Common myeloid progenitor, CD34-positive (primary cell): ENCODE measurements at regions not wholly inside any gene's neighbourhood (a gene's known extent, or its start where the extent isn't known, plus 50 kb on each side); places are given as distances from the start of the nearest gene placed in this dataset.

ENCODE experiments used
- CTCF ChIA-PET: fragments of 350-600 bp; sonication (Branson Sonifier 250); formaldehyde crosslinking; loops from one replicate; lab custom pipeline; 2021; ENCODE audit warnings: antibody characterized with exemption; lab: Charles Lee
- POLR2A ChIA-PET: fragments of 350-600 bp; sonication (Branson Sonifier 250); formaldehyde crosslinking; loops from one replicate; lab custom pipeline; 2021; ENCODE audit warnings: antibody characterized with exemption; lab: Charles Lee
- DNase-seq, 3 donors: peaks; one replicate each; pipeline versions ENCODE4 v3.0.0 to v3.0.0-alpha.2; 2013
- H3K27ac ChIP-seq, 2 experiments: 1 replicate in 1 of 2; 2 replicates in 1 of 2; pipeline ENCODE4 v1.7.0; 2013; ENCODE audit warnings: inconsistent platforms in 2 of 2, low read length in 2 of 2, mild to moderate bottlenecking in 2 of 2, low read depth in 1 of 2, moderate library complexity in 1 of 2; ENCODE audit not compliant: severe bottlenecking in 2 of 2, insufficient read depth in 1 of 2, poor library complexity in 1 of 2
- H3K27me3 ChIP-seq, 5 experiments: replicated peaks in 2 of 5; 1 replicate in 3 of 5; 2 replicates in 2 of 5; pipeline versions ENCODE4 v1.6.1 to v1.7.0; 2013; ENCODE audit warnings: low read length in 4 of 5, mild to moderate bottlenecking in 2 of 5, moderate library complexity in 2 of 5, inconsistent platforms in 1 of 5; ENCODE audit not compliant: insufficient read depth in 5 of 5, control insufficient read depth in 4 of 5
- H3K36me3 ChIP-seq, 4 experiments: 1 replicate in 2 of 4; 2 replicates in 2 of 4; pipeline versions ENCODE4 v1.6.1 to v1.7.0; 2013; ENCODE audit warnings: low read length in 3 of 4, control low read depth in 1 of 4, mild to moderate bottlenecking in 1 of 4; ENCODE audit not compliant: control insufficient read depth in 4 of 4, insufficient read depth in 4 of 4
- H3K4me1 ChIP-seq, 4 experiments: 1 replicate in 3 of 4; 2 replicates in 1 of 4; pipeline versions ENCODE4 v1.6.1 to v1.7.1; 2013; ENCODE audit warnings: low read length in 3 of 4, mild to moderate bottlenecking in 3 of 4, control low read depth in 1 of 4, inconsistent platforms in 1 of 4, moderate library complexity in 1 of 4; ENCODE audit not compliant: control insufficient read depth in 4 of 4, insufficient read depth in 4 of 4; ENCODE audit errors: control extremely low read depth in 1 of 4
- H3K4me3 ChIP-seq, 7 experiments: 1 replicate in 4 of 7; 2 replicates in 3 of 7; pipeline versions ENCODE4 v1.5.1 to v1.7.0; 2013; ENCODE audit warnings: mild to moderate bottlenecking in 7 of 7, low read length in 6 of 7, moderate library complexity in 6 of 7, inconsistent platforms in 2 of 7, low read depth in 2 of 7, control low read depth in 1 of 7; ENCODE audit not compliant: insufficient read depth in 4 of 7, control insufficient read depth in 1 of 7; ENCODE audit errors: extremely low read depth in 1 of 7
- H3K9me3 ChIP-seq, 5 experiments: 1 replicate in 4 of 5; 2 replicates in 1 of 5; pipeline versions ENCODE4 v1.6.1 to v1.7.1; 2013; ENCODE audit warnings: low read length in 4 of 5, mild to moderate bottlenecking in 2 of 5, inconsistent platforms in 1 of 5, low read depth in 1 of 5, moderate library complexity in 1 of 5; ENCODE audit not compliant: control insufficient read depth in 4 of 5, insufficient read depth in 2 of 5; ENCODE audit errors: control extremely low read depth in 1 of 5
- WGBS: methylation state at CpG from one replicate; pipeline ENCODE4 v1.1.5; 2013; ENCODE audit not compliant: insufficient coverage; 5-methylcytosine and 5-hydroxymethylcytosine counted together

GRCh38 chr3:6222069-6222468, 638.8 kb upstream of the GRM7 start:
- H3K4me3 ChIP-seq, result no peak overlapping the region
- CTCF ChIA-PET, result no interaction called here
- H3K4me1 ChIP-seq, result peaks cover 7 to 27% (median 12%) of the 10 kb centered on the region in 4 experiments
- no peak for DNase-seq
- H3K9me3 ChIP-seq, result no peaks in the 10 kb centered on the region
- no peaks in the 10 kb centered on the region for H3K27me3 ChIP-seq
- no peak overlapping the region for H3K27ac ChIP-seq
- POLR2A ChIA-PET, result no interaction called here
- WGBS, result no CpG with 5 or more reads among the region's 1 CpG
- H3K36me3 ChIP-seq, result no peaks in the 10 kb centered on the region

- DNase-seq, result peak in 1 of 3 donors; percentile 13
- ChIA-PET CTCF (no interaction called here), POLR2A (no interaction called here)
- Histone ChIP-seq H3K4me1 (peaks cover 7 to 27% (median 12%) of the 10 kb centered on the region in 4 experiments), H3K9me3 (no peaks in the 10 kb centered on the region), H3K36me3 (no peaks in the 10 kb centered on the region), H3K4me3 (no peak overlapping the region), H3K27ac (no peak overlapping the region), H3K27me3 (no peaks in the 10 kb centered on the region)
- no CpG with 5 or more reads among the region's 3 CpGs for WGBS
These were observed 637.3 kb upstream of the GRM7 start for GRCh38 chr3:6223572-6223971.

DNA sequence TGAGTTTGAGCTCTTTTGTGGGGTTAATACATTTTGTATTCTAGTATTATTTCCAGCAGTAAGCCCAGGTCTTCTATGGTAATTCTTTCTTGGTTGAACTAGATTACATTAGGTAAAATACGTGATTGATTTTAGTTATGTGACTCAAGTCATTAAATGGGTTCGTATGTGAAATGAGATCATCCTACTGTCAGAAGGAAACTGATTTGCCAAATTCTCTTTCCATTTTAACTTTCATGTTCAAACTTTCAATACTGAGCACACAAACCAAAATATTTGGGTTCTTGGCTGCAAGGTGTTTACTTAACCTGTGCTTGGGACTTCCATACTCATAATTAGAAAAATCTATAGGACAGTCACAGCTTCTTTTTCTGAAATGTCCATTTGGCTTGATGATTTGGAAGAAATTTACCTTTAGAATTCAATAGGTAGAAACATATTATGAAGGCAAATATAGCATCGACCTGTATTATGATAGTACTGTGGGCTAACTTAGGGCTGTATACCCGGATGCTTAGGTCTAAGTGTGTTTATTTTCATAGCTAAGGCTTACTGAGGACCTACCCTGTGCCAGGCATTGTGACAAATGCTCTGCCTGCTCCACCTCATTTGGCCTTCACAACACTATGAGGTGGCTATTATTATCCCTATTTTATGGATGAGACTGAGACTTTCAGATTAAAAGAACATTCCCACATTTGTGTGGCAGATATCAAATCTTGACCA, 631.8 kb upstream of the GRM7 start:
- POLR2A ChIA-PET, result no interaction called here
- peaks cover 0 to 3% (median 0%) of the 10 kb centered on the region in 5 experiments for H3K9me3 ChIP-seq
- CTCF ChIA-PET, result interaction anchor here (0.7 kb wide), 1 partner anchor 44 kb away, joined by 3 read pairs; no protein-coding TSS in a partner anchor

DNA sequence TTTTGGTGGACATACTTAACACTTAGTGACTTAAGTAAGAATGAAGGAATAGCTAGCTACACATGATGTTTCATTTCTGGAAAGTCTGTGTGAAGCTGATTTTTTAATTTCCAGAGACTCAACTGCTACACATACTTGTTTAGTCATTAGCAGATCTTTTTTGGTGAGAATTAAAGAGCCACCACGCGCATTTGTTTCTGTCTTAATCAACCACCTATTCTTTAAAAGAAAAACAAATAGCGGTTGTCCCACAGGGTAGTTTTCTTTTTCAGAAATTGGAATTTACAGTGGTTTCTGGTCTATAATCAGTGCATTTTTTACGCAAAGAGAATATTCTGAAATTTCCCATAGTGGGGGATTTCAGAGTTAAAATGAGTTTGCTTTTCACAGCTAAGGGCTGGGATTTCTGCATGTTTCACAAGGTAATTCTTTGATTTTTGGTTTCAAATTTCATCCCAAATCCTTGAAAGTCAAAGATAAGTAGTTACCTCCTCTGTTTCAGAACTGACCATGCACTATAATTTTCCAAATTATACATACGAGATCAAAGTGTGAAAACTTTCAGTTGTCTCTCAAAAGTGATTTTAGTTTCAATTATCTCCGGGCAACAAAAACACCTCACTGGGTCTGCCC, 631.0 kb upstream of the GRM7 start:
- Histone ChIP-seq H3K9me3 (peaks cover 0 to 3% (median 0%) of the 10 kb centered on the region in 5 experiments), H3K4me3 (no peak overlapping the region), H3K27me3 (no peaks in the 10 kb centered on the region), H3K27ac (no peak overlapping the region), H3K36me3 (no peaks in the 10 kb centered on the region), H3K4me1 (no peaks in the 10 kb centered on the region)
- ChIA-PET CTCF (no interaction called here), POLR2A (no interaction called here)
- DNase-seq, result no peak
- WGBS, result 87% methylated on average over 3 of the region's 6 CpGs

More for the DNA sequence above, 631.8 kb upstream of the GRM7 start:
- H3K27ac ChIP-seq, result no peak overlapping the region
- H3K36me3 ChIP-seq, result no peaks in the 10 kb centered on the region
- no peaks in the 10 kb centered on the region for H3K27me3 ChIP-seq
- 100% methylated on average over 2 of the region's 4 CpGs for WGBS
- no peak overlapping the region for H3K4me3 ChIP-seq
- H3K4me1 ChIP-seq, result no peaks in the 10 kb centered on the region
- no peak for DNase-seq

GRCh38 chr3:6242104-6242503, 618.8 kb upstream of the GRM7 start:
- H3K9me3 ChIP-seq, result peaks cover 0 to 3% (median 0%) of the 10 kb centered on the region in 5 experiments
- ChIA-PET CTCF (no interaction called here), POLR2A (no interaction called here)
- H3K36me3 ChIP-seq, result no peaks in the 10 kb centered on the region
- H3K27ac ChIP-seq, result no peak overlapping the region
- H3K4me1 ChIP-seq, result no peaks in the 10 kb centered on the region
- no peak for DNase-seq
- H3K4me3 ChIP-seq, result no peak overlapping the region
- no peaks in the 10 kb centered on the region for H3K27me3 ChIP-seq
- WGBS, result 97% methylated on average over 4 of the region's 4 CpGs

DNA sequence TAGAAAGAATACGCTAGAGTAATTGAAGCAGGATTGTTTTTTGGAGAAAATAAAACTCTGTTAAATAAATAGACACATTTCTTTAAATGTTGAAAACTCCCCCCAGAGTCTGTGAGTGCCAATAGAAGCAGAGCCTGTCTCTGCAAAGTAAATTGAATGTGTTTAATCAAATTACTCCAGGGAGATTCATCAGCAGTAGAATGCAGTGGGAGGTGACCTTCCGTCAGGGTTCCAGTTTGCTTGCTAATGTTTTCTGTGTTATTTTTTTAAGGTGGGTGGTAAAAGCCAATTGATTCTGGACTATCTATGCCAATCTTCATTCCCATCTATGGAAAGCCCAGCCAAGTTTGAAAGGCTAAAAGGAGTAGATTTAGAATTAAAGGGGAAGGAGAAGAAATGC, 612.4 kb upstream of the GRM7 start:
- Histone ChIP-seq H3K36me3 (no peaks in the 10 kb centered on the region), H3K9me3 (no peaks in the 10 kb centered on the region), H3K27me3 (no peaks in the 10 kb centered on the region), H3K27ac (no peak overlapping the region), H3K4me1 (peaks cover 0 to 3% (median 1%) of the 10 kb centered on the region in 4 experiments), H3K4me3 (no peak overlapping the region)
- ChIA-PET POLR2A (no interaction called here), CTCF (no interaction called here)
- DNase-seq, result no peak
- no CpG with 5 or more reads among the region's 2 CpGs for WGBS

- no peak overlapping the region for H3K27ac ChIP-seq
- no peaks in the 10 kb centered on the region for H3K27me3 ChIP-seq
- H3K4me3 ChIP-seq, result peak overlapping the region in 1 of 7 experiments; percentile 36
- CTCF ChIA-PET, result no interaction called here
- peaks cover 0 to 3% (median 1%) of the 10 kb centered on the region in 4 experiments for H3K4me1 ChIP-seq
- no CpG with 5 or more reads among the region's 3 CpGs for WGBS
- peaks cover 0 to 2% (median 0%) of the 10 kb centered on the region in 5 experiments for H3K9me3 ChIP-seq
- no peak for DNase-seq
- POLR2A ChIA-PET, result no interaction called here
- no peaks in the 10 kb centered on the region for H3K36me3 ChIP-seq
These were observed 611.2 kb upstream of the GRM7 start for GRCh38 chr3:6249679-6250078.
